ENCODE measurements at regions not wholly inside any gene's neighbourhood (a gene's known extent, or its start where the extent isn't known, plus 50 kb on each side); places are given as distances from the start of the nearest gene placed in this dataset.

- no peak overlapping the region for H3K4me3 ChIP-seq (ENCODE audit: low read depth, low read length)
- peak; percentile 53 for DNase-seq (ENCODE audit: low read depth, low spot score)
- TF ChIP-seq CTCF (IDR thresholded peaks at IDR 0.05; ENCODE audit: low read depth, low read length) = no peak
- in situ Hi-C loops (cut with HindIII; ENCODE audit: low sequenced_read_pairs) = no loop called here
Observed at GRCh38 chr11:95419915-95420314, 188.9 kb upstream of the SESN3 start.

DNA sequence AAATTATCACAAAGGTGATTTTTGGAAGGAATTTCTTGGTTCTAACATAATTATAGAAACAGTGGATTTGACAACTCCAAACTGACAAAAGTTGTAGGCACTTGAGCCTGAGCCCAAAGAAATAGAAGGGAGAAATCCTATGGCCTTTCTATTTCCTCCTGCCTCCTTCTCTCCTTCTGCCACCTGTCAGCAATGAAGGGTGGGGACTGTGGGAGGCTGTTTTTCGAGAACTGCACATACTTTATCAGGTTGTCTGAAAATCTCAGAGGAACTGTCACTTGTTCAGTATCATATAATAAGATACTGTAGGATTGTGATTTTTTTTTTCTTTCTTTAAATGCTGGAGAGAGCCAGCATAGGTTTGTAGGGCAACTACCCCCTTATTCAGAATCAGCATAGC is 187.9 kb upstream of the SESN3 start:
- in situ Hi-C loops (cut with HindIII; ENCODE audit: low sequenced_read_pairs) = no loop called here
- H3K4me3 ChIP-seq (ENCODE audit: low read depth, low read length) = no peak overlapping the region
- DNase-seq (ENCODE audit: low read depth, low spot score) = no peak
- TF ChIP-seq CTCF (IDR thresholded peaks at IDR 0.05; ENCODE audit: low read depth, low read length) = no peak

- in situ Hi-C loops (cut with HindIII; ENCODE audit: low sequenced_read_pairs) = no loop called here
- no peak for DNase-seq (ENCODE audit: low read depth, low spot score)
- no peak overlapping the region for H3K4me3 ChIP-seq (ENCODE audit: low read depth, low read length)
- TF ChIP-seq CTCF (IDR thresholded peaks at IDR 0.05; ENCODE audit: low read depth, low read length) = no peak
Observed at GRCh38 chr11:95417832-95418231, 186.8 kb upstream of the SESN3 start.

- TF ChIP-seq CTCF (IDR thresholded peaks at IDR 0.05; ENCODE audit: low read depth, low read length) = no peak
- no peak overlapping the region for H3K4me3 ChIP-seq (ENCODE audit: low read depth, low read length)
- in situ Hi-C loops (cut with HindIII; ENCODE audit: low sequenced_read_pairs) = no loop called here
- DNase-seq (ENCODE audit: low read depth, low spot score) = no peak
Observed at GRCh38 chr11:95415837-95416304, 184.9 kb upstream of the SESN3 start.

DNA sequence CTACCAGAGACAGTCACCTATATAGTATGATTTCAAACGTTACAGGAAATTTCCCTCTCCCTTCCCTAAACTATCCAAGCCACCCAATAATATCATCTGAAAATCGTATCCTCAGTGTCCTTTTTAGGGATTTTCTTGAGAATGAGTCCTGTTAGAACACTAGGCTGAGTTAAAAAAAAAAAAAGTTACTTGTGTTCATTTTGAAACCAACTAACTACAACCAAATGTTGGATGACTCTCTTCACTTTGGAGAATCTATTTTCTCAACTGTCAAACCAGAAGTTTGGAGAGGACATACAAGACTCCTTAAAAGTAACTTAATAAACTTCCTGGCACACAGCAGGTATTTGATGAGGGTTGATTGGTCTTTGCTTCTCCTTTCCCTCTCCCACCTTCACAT is 183.2 kb upstream of the SESN3 start:
- DNase-seq (ENCODE audit: low read depth, low spot score) = no peak
- in situ Hi-C loops (cut with HindIII; ENCODE audit: low sequenced_read_pairs) = no loop called here
- H3K4me3 ChIP-seq (ENCODE audit: low read depth, low read length) = no peak overlapping the region
- no peak for TF ChIP-seq CTCF (IDR thresholded peaks at IDR 0.05; ENCODE audit: low read depth, low read length)

DNA sequence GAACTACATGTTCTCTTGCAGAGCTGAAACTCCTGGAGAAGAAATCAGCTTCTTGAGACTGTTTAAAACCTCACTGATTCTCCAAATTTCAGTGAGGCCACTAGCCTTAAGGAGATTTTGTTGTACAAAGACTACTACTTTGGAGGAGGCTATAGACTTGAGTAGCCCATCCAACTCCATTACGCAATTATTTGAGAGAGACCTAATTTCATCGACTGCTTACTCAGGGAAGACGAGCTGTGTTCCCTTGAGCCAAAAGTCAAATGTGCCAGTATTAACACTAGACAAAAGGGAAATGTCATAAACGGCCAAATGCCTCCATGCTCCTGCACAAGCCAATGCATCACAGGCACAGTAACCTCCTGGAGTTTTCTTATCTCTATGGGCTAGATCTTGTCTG is 182.8 kb upstream of the SESN3 start:
- DNase-seq (ENCODE audit: low read depth, low spot score) = no peak
- H3K4me3 ChIP-seq (ENCODE audit: low read depth, low read length) = no peak overlapping the region
- no peak for TF ChIP-seq CTCF (IDR thresholded peaks at IDR 0.05; ENCODE audit: low read depth, low read length)
- in situ Hi-C loops (cut with HindIII; ENCODE audit: low sequenced_read_pairs) = no loop called here

GRCh38 chr11:95413021-95413420 is 182.0 kb upstream of the SESN3 start:
- in situ Hi-C loops (cut with HindIII; ENCODE audit: low sequenced_read_pairs) = no loop called here
- H3K4me3 ChIP-seq (ENCODE audit: low read depth, low read length) = no peak overlapping the region
- TF ChIP-seq CTCF (IDR thresholded peaks at IDR 0.05; ENCODE audit: low read depth, low read length) = no peak
- DNase-seq (ENCODE audit: low read depth, low spot score) = no peak
